ENCODE measurements at regions not wholly inside any gene's neighbourhood (a gene's known extent, or its start where the extent isn't known, plus 50 kb on each side); places are given as distances from the start of the nearest gene placed in this dataset.
A peak's percentile ranks its signal among the peaks of the same experiment; 100 is the strongest.

- no peak for TF ChIP-seq CHD7 (IDR thresholded peaks at IDR 0.05; ENCODE audit: insufficient replicate concordance, low read length)
- TF ChIP-seq SP1 (IDR thresholded peaks at IDR 0.05; ENCODE audit: low read depth, low read length): no peak
- TF ChIP-seq JUND (IDR thresholded peaks at IDR 0.05; ENCODE audit: low read length): 0 out of 2 replicates have a peak, but pooled peaks have one; percentile 22
Measured at GRCh38 chr18:30139631-30140287, 902.8 kb downstream of the DSC3 start (continued).
